ENCODE measurements at regions not wholly inside any gene's neighbourhood (a gene's known extent, or its start where the extent isn't known, plus 50 kb on each side); places are given as distances from the start of the nearest gene placed in this dataset.

DNA sequence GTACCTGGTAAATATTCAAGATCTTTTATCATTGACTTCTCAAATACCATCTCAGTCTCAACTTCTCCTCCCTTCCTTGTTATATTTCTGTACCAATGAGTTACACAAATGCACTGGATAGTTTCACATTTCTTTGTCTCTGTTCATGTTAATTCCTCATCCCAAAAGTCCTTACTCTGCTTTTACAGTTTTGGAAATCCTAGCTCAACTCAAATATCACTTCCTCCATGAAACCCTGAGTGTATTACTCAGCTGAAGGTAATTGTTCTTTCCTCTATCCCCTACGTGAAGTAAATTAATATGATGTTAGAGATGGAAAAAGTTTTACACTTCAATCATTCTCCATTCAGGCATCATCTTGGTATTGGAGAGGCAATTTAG is 241.5 kb downstream of the TLE4 start:
- no peaks in the 10 kb centered on the region for H3K27me3 ChIP-seq
- H4K20me1 ChIP-seq (ENCODE audit: insufficient read depth, poor library complexity, severe bottlenecking) = no peaks in the 10 kb centered on the region
- H3K79me2 ChIP-seq = no peaks in the 10 kb centered on the region
- peaks cover 8% of the 10 kb centered on the region for H3K4me1 ChIP-seq (ENCODE audit: insufficient read depth)
- no peaks in the 10 kb centered on the region for H3K9me3 ChIP-seq (ENCODE audit: low read depth)
- no peak overlapping the region for H3K4me3 ChIP-seq
- no peaks in the 10 kb centered on the region for H3K9me2 ChIP-seq (replicated peaks; ENCODE audit: insufficient read depth)
- H2AFZ ChIP-seq = no peak overlapping the region
- TF ChIP-seq, protein P1, sequence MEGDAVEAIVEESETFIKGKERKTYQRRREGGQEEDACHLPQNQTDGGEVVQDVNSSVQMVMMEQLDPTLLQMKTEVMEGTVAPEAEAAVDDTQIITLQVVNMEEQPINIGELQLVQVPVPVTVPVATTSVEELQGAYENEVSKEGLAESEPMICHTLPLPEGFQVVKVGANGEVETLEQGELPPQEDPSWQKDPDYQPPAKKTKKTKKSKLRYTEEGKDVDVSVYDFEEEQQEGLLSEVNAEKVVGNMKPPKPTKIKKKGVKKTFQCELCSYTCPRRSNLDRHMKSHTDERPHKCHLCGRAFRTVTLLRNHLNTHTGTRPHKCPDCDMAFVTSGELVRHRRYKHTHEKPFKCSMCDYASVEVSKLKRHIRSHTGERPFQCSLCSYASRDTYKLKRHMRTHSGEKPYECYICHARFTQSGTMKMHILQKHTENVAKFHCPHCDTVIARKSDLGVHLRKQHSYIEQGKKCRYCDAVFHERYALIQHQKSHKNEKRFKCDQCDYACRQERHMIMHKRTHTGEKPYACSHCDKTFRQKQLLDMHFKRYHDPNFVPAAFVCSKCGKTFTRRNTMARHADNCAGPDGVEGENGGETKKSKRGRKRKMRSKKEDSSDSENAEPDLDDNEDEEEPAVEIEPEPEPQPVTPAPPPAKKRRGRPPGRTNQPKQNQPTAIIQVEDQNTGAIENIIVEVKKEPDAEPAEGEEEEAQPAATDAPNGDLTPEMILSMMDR (IDR thresholded peaks at IDR 0.05; ENCODE audit: poor library complexity) = no peak
- TF ChIP-seq EZH2phosphoT487 (IDR thresholded peaks at IDR 0.05; ENCODE audit: low read depth, severe bottlenecking, unreplicated experiment) (no peak), EZH2 (IDR thresholded peaks at IDR 0.05; ENCODE audit: borderline replicate concordance) (no peak)
- 59% methylated on average over 1 of the region's 1 CpG for WGBS (ENCODE audit: low lambda C conversion rate, missing lambda C conversion rate)
- no peak overlapping the region for H3K27ac ChIP-seq
- no peak overlapping the region for H3K4me2 ChIP-seq
- no peak for DNase-seq (ENCODE audit: low spot score)
- H3K36me3 ChIP-seq (replicated peaks; ENCODE audit: insufficient read depth, low read depth) = no peaks in the 10 kb centered on the region

DNA sequence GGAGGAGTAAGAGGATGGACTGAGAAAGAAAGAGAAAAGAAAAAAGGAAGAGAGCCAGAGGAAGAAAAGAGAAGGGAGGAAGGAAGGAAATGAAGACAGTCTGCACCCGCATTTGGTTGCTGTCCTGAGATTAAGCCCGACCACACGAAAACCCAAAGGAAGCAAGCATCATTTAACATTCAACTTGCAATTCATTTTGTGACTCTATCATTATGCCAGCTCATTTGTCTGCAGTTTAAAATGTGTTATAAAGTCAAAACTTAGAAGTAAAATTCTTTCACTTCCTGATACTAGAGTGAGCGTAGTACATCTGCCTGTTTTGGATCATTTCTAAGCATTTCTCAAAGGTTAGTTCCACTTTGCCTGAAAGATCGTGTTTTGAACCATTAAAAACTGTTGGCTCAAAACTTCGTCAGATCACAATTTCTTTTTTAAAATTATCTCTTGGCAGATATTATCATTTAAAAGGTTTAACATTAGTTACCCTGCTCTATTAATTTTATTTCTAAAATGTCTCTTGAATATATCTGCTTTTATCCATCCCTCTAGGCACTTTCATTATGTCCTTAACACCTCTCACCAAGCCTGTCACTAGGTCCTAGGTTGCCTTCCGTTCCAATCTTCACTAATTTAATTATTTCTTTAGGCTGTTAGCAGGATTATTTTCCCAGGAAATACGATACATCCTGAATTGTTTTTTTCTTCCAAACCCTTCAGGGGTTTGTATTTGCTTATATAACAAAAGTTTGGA is 240.9 kb downstream of the TLE4 start:
- Histone ChIP-seq H4K20me1 (ENCODE audit: insufficient read depth, poor library complexity, severe bottlenecking) (no peaks in the 10 kb centered on the region), H3K79me2 (no peaks in the 10 kb centered on the region), H3K27me3 (no peaks in the 10 kb centered on the region), H3K4me2 (no peak overlapping the region), H3K27ac (no peak overlapping the region), H3K36me3 (replicated peaks; ENCODE audit: insufficient read depth, low read depth) (no peaks in the 10 kb centered on the region), H3K9me2 (replicated peaks; ENCODE audit: insufficient read depth) (no peaks in the 10 kb centered on the region), H3K4me3 (no peak overlapping the region), H3K9me3 (ENCODE audit: low read depth) (no peaks in the 10 kb centered on the region), H3K4me1 (ENCODE audit: insufficient read depth) (peaks cover 8% of the 10 kb centered on the region), H2AFZ (no peak overlapping the region)
- 68% methylated on average over 8 of the region's 8 CpGs for WGBS (ENCODE audit: low lambda C conversion rate, missing lambda C conversion rate)
- DNase-seq (ENCODE audit: low spot score) = no peak
- TF ChIP-seq, protein P1 (IDR thresholded peaks at IDR 0.05; ENCODE audit: poor library complexity) = no peak

DNA sequence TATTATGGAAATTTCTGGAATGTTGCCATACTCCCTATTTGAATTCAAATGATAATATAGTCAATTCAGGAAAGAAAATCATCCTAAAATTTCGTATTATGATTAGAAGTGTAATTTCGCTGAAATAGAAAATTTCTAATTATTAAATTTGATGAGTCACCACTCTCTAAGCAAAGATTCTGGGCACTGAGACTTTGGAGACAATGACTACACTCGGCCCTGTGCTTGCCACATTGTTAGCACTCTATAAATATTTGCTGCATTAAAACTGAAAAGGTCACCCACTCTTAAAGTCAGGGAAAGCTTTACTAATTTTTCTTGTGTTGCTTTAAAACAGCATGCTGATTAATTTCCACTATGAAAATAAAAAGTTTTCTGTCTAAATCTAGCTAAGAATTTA is 240.3 kb downstream of the TLE4 start:
- no peaks in the 10 kb centered on the region for H3K27me3 ChIP-seq
- no peak overlapping the region for H3K27ac ChIP-seq
- H2AFZ ChIP-seq = no peak overlapping the region
- peaks cover 8% of the 10 kb centered on the region for H3K4me1 ChIP-seq (ENCODE audit: insufficient read depth)
- no peaks in the 10 kb centered on the region for H3K9me2 ChIP-seq (replicated peaks; ENCODE audit: insufficient read depth)
- 78% methylated on average over 3 of the region's 3 CpGs for WGBS (ENCODE audit: low lambda C conversion rate, missing lambda C conversion rate)
- H3K4me2 ChIP-seq = no peak overlapping the region
- no peaks in the 10 kb centered on the region for H3K36me3 ChIP-seq (replicated peaks; ENCODE audit: insufficient read depth, low read depth)
- no peak overlapping the region for H3K4me3 ChIP-seq
- H4K20me1 ChIP-seq (ENCODE audit: insufficient read depth, poor library complexity, severe bottlenecking) = no peaks in the 10 kb centered on the region
- no peaks in the 10 kb centered on the region for H3K9me3 ChIP-seq (ENCODE audit: low read depth)
- H3K79me2 ChIP-seq = no peaks in the 10 kb centered on the region
- TF ChIP-seq, protein P1 (IDR thresholded peaks at IDR 0.05; ENCODE audit: poor library complexity) = no peak
- DNase-seq (ENCODE audit: low spot score) = no peak

- no peaks in the 10 kb centered on the region for H3K27me3 ChIP-seq
- TF ChIP-seq EZH2 (IDR thresholded peaks at IDR 0.05; ENCODE audit: borderline replicate concordance) = no peak
- no peak for TF ChIP-seq EZH2phosphoT487 (IDR thresholded peaks at IDR 0.05; ENCODE audit: low read depth, severe bottlenecking, unreplicated experiment)
- TF ChIP-seq, protein P1 (IDR thresholded peaks at IDR 0.05; ENCODE audit: poor library complexity) = no peak
- 11% methylated on average over 1 of the region's 1 CpG for WGBS (ENCODE audit: low lambda C conversion rate, missing lambda C conversion rate)
- no peaks in the 10 kb centered on the region for H3K9me3 ChIP-seq (ENCODE audit: low read depth)
- H4K20me1 ChIP-seq (ENCODE audit: insufficient read depth, poor library complexity, severe bottlenecking) = no peaks in the 10 kb centered on the region
- H3K4me1 ChIP-seq (ENCODE audit: insufficient read depth) = peaks cover 8% of the 10 kb centered on the region
- no peaks in the 10 kb centered on the region for H3K9me2 ChIP-seq (replicated peaks; ENCODE audit: insufficient read depth)
- peak overlapping the region; percentile 33 for H3K4me2 ChIP-seq
- no peaks in the 10 kb centered on the region for H3K79me2 ChIP-seq
- H3K36me3 ChIP-seq (replicated peaks; ENCODE audit: insufficient read depth, low read depth) = no peaks in the 10 kb centered on the region
- no peak for DNase-seq (ENCODE audit: low spot score)
- no peak overlapping the region for H3K4me3 ChIP-seq
- H3K27ac ChIP-seq = no peak overlapping the region
- H2AFZ ChIP-seq = no peak overlapping the region
Measured at GRCh38 chr9:79809931-79810330, 238.2 kb downstream of the TLE4 start.

Data from hepatocyte (in vitro differentiated cells).